ENCODE measurements at regions not wholly inside any gene's neighbourhood (a gene's known extent, or its start where the extent isn't known, plus 50 kb on each side); places are given as distances from the start of the nearest gene placed in this dataset.
A peak's percentile ranks its signal among the peaks of the same experiment; 100 is the strongest.

DNA sequence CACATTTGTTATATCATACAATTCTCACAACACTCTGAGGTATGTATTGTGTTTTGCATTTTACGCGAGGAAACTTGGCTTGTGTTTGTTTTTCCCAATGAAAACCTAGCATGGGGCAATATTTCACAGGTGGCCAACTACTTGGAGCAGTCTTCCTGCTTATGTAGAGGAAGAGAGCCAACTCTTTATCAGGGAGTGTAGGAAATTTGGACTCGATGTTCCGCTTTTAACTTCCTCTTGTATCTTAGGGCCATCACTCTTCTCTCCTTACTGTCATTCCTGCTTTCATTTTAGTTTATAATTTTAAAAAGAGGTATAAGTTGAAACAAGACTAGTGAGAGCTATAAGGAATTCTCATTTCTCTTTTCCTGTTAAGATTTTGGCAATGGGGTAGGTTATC lies 107.7 kb upstream of the RPS6KA3 start:
- H3K4me2 ChIP-seq (ENCODE audit: low read depth, low read length, poor library complexity, severe bottlenecking): no peak overlapping the region
- no peaks in the 10 kb centered on the region for H3K36me3 ChIP-seq (ENCODE audit: insufficient read depth, low read length)
- H3K4me1 ChIP-seq (ENCODE audit: insufficient read depth, low read length, poor library complexity, severe bottlenecking): no peaks in the 10 kb centered on the region
- TF ChIP-seq CTCF (conservative IDR thresholded peaks at IDR 0.05; ENCODE audit: low read length): no peak
- TF ChIP-seq EZH2phosphoT487 (IDR thresholded peaks at IDR 0.05; ENCODE audit: borderline replicate concordance): no peak
- 0 out of 2 replicates have a peak overlapping the region, but pooled peaks have one; percentile 40 for H2AFZ ChIP-seq (ENCODE audit: low read length)
- no peaks in the 10 kb centered on the region for H4K20me1 ChIP-seq (ENCODE audit: insufficient read depth, low read length, poor library complexity, severe bottlenecking)
- no peaks in the 10 kb centered on the region for H3K9me2 ChIP-seq (replicated peaks; ENCODE audit: low read depth, low read length)
- no peaks in the 10 kb centered on the region for H3K9me3 ChIP-seq (ENCODE audit: insufficient read depth, low read depth, low read length)
- H3K4me3 ChIP-seq (ENCODE audit: low read length, poor library complexity, severe bottlenecking): no peak overlapping the region
- H3F3A ChIP-seq (ENCODE audit: low read depth): no peaks in the 10 kb centered on the region
- no peak overlapping the region for H3K9ac ChIP-seq (ENCODE audit: low read depth, low read length, poor library complexity, severe bottlenecking)
- no peaks in the 10 kb centered on the region for H3K27me3 ChIP-seq (ENCODE audit: insufficient read depth, low read length, poor library complexity, severe bottlenecking)
- H3K79me2 ChIP-seq (ENCODE audit: insufficient read depth, low read length): no peaks in the 10 kb centered on the region

DNA sequence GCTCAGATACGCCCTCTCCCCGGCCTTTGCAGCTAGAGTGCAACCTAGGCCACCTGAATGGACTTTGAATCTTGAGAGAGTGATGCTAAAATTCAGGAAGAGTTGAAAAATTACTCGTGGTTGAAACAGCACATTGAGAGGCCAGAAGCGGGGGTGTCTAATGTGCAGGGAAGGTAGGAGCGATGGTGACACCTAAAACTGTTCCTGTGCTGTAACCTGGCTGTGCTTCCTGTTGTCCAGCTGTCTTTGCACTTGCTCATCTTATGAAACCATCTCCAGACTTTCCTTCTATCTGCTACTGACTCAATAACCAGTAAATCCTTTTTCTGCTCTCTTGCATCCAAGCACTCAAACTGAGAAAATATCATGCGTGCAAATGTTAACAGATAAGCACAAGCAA lies 106.4 kb upstream of the RPS6KA3 start:
- Histone ChIP-seq H3K4me3 (ENCODE audit: low read length, poor library complexity, severe bottlenecking) (no peak overlapping the region), H3K4me2 (ENCODE audit: low read depth, low read length, poor library complexity, severe bottlenecking) (no peak overlapping the region)

GRCh38 chrX:20372533-20372932 lies 105.8 kb upstream of the RPS6KA3 start:
- Histone ChIP-seq H3K9me2 (replicated peaks; ENCODE audit: low read depth, low read length) (no peaks in the 10 kb centered on the region), H3K79me2 (ENCODE audit: insufficient read depth, low read length) (no peaks in the 10 kb centered on the region), H3K4me1 (ENCODE audit: insufficient read depth, low read length, poor library complexity, severe bottlenecking) (no peaks in the 10 kb centered on the region), H3K4me2 (ENCODE audit: low read depth, low read length, poor library complexity, severe bottlenecking) (no peak overlapping the region), H3K9me3 (ENCODE audit: insufficient read depth, low read depth, low read length) (no peaks in the 10 kb centered on the region), H3K4me3 (ENCODE audit: low read length, poor library complexity, severe bottlenecking) (no peak overlapping the region), H3F3A (ENCODE audit: low read depth) (no peaks in the 10 kb centered on the region), H4K20me1 (ENCODE audit: insufficient read depth, low read length, poor library complexity, severe bottlenecking) (no peaks in the 10 kb centered on the region), H3K36me3 (ENCODE audit: insufficient read depth, low read length) (no peaks in the 10 kb centered on the region), H2AFZ (ENCODE audit: low read length) (no peak overlapping the region), H3K27me3 (ENCODE audit: insufficient read depth, low read length, poor library complexity, severe bottlenecking) (no peaks in the 10 kb centered on the region), H3K9ac (ENCODE audit: low read depth, low read length, poor library complexity, severe bottlenecking) (no peak overlapping the region)
- TF ChIP-seq CTCF (conservative IDR thresholded peaks at IDR 0.05; ENCODE audit: low read length): no peak
- TF ChIP-seq EZH2phosphoT487 (IDR thresholded peaks at IDR 0.05; ENCODE audit: borderline replicate concordance): no peak

More for the DNA sequence above, 106.4 kb upstream of the RPS6KA3 start:
- Histone ChIP-seq H4K20me1 (ENCODE audit: insufficient read depth, low read length, poor library complexity, severe bottlenecking) (no peaks in the 10 kb centered on the region), H3K4me1 (ENCODE audit: insufficient read depth, low read length, poor library complexity, severe bottlenecking) (no peaks in the 10 kb centered on the region), H3F3A (ENCODE audit: low read depth) (no peaks in the 10 kb centered on the region), H3K9me2 (replicated peaks; ENCODE audit: low read depth, low read length) (no peaks in the 10 kb centered on the region), H3K27me3 (ENCODE audit: insufficient read depth, low read length, poor library complexity, severe bottlenecking) (no peaks in the 10 kb centered on the region), H3K79me2 (ENCODE audit: insufficient read depth, low read length) (no peaks in the 10 kb centered on the region), H2AFZ (ENCODE audit: low read length) (no peak overlapping the region), H3K9me3 (ENCODE audit: insufficient read depth, low read depth, low read length) (no peaks in the 10 kb centered on the region), H3K9ac (ENCODE audit: low read depth, low read length, poor library complexity, severe bottlenecking) (no peak overlapping the region), H3K36me3 (ENCODE audit: insufficient read depth, low read length) (no peaks in the 10 kb centered on the region)
- TF ChIP-seq CTCF (conservative IDR thresholded peaks at IDR 0.05; ENCODE audit: low read length) (no peak), EZH2phosphoT487 (IDR thresholded peaks at IDR 0.05; ENCODE audit: borderline replicate concordance) (no peak)
